Hematopoietic multipotent progenitor cell treated with erythropoietin and hydrocortisone succinate and interleukin-3 and kit ligand, for 17 days (in vitro differentiated cells): ENCODE measurements at regions not wholly inside any gene's neighbourhood (a gene's known extent, or its start where the extent isn't known, plus 50 kb on each side); places are given as distances from the start of the nearest gene placed in this dataset.

Experiments
- DNase-seq: peaks from one replicate; pipeline ENCODE4 v3.0.0-alpha.2; 2015; ENCODE audit warnings: low spot score

GRCh38 chr3:178152988-178153387, 383.2 kb upstream of the KCNMB2 start:
- no peak for DNase-seq

GRCh38 chr3:178155521-178155920, 380.7 kb upstream of the KCNMB2 start:
- no peak for DNase-seq

- DNase-seq, result no peak
These were observed 379.9 kb upstream of the KCNMB2 start for GRCh38 chr3:178156301-178156700.

GRCh38 chr3:178159691-178160220, 376.5 kb upstream of the KCNMB2 start:
- DNase-seq, result no peak

- DNase-seq, result no peak
These were observed 366.8 kb upstream of the KCNMB2 start for GRCh38 chr3:178169421-178169820.

- no peak for DNase-seq
These were observed 365.3 kb upstream of the KCNMB2 start for GRCh38 chr3:178170698-178171535.

GRCh38 chr3:178172121-178172520, 364.1 kb upstream of the KCNMB2 start:
- DNase-seq, result no peak

GRCh38 chr3:178174201-178174915, 361.9 kb upstream of the KCNMB2 start:
- no peak for DNase-seq

GRCh38 chr3:178181088-178181487, 355.1 kb upstream of the KCNMB2 start:
- DNase-seq, result no peak

GRCh38 chr3:178181784-178182183, 354.5 kb upstream of the KCNMB2 start:
- DNase-seq, result no peak

- DNase-seq, result no peak
These were observed 353.9 kb upstream of the KCNMB2 start for GRCh38 chr3:178182337-178182779.

- no peak for DNase-seq
These were observed 351.4 kb upstream of the KCNMB2 start for GRCh38 chr3:178184833-178185232.

GRCh38 chr3:178186666-178187065, 349.6 kb upstream of the KCNMB2 start:
- no peak for DNase-seq

- no peak for DNase-seq
These were observed 346.4 kb upstream of the KCNMB2 start for GRCh38 chr3:178189854-178190253.

GRCh38 chr3:178193846-178194245, 342.4 kb upstream of the KCNMB2 start:
- DNase-seq, result no peak

- DNase-seq, result no peak
These were observed 341.7 kb upstream of the KCNMB2 start for GRCh38 chr3:178194539-178194938.

GRCh38 chr3:178195824-178196223, 340.4 kb upstream of the KCNMB2 start:
- no peak for DNase-seq

GRCh38 chr3:178198329-178198728, 337.9 kb upstream of the KCNMB2 start:
- DNase-seq, result no peak

- no peak for DNase-seq
These were observed 335.9 kb upstream of the KCNMB2 start for GRCh38 chr3:178200316-178200715.

- DNase-seq, result no peak
These were observed 334.5 kb upstream of the KCNMB2 start for GRCh38 chr3:178201714-178202113.

- DNase-seq, result no peak
These were observed 334.0 kb upstream of the KCNMB2 start for GRCh38 chr3:178202194-178202593.

- DNase-seq, result no peak
These were observed 333.1 kb upstream of the KCNMB2 start for GRCh38 chr3:178203165-178203564.

- no peak for DNase-seq
These were observed 332.6 kb upstream of the KCNMB2 start for GRCh38 chr3:178203650-178204049.
